H1 (cell line): ENCODE measurements at regions not wholly inside any gene's neighbourhood (a gene's known extent, or its start where the extent isn't known, plus 50 kb on each side); places are given as distances from the start of the nearest gene placed in this dataset.

Experiments used
- CREB1 ChIP-seq: IDR thresholded peaks from 2 replicates; pipeline ENCODE4 v1.6.1; 2012; ENCODE audit warnings: inconsistent platforms
- KDM5A ChIP-seq: fragments of 200-600 bp; IDR thresholded peaks from 2 replicates; pipeline ENCODE4 v1.7.1; 2012; ENCODE audit warnings: mild to moderate bottlenecking, low read length, inconsistent platforms, mixed read lengths
- SIX5 ChIP-seq: IDR thresholded peaks from 2 replicates; pipeline ENCODE4 v1.6.1; 2011; ENCODE audit warnings: mild to moderate bottlenecking, low read depth, low read length
- TEAD4 ChIP-seq: IDR thresholded peaks from 2 replicates; pipeline ENCODE4 v1.6.1; 2012; ENCODE audit warnings: low read depth, low read length, inconsistent platforms, mixed read lengths

- TF ChIP-seq TEAD4 (no peak), SIX5 (no peak), KDM5A (no peak), CREB1 (no peak)
These were observed 247.1 kb downstream of the HIVEP2 start (continued) for GRCh38 chr6:142697922-142698321.
